ENCODE measurements at regions not wholly inside any gene's neighbourhood (a gene's known extent, or its start where the extent isn't known, plus 50 kb on each side); places are given as distances from the start of the nearest gene placed in this dataset.
"Not testable (repeated sequence)": the region's sequence is repeated elsewhere in the genome, so short reads cannot be mapped to it uniquely, and the experiment has no call there.

DNA sequence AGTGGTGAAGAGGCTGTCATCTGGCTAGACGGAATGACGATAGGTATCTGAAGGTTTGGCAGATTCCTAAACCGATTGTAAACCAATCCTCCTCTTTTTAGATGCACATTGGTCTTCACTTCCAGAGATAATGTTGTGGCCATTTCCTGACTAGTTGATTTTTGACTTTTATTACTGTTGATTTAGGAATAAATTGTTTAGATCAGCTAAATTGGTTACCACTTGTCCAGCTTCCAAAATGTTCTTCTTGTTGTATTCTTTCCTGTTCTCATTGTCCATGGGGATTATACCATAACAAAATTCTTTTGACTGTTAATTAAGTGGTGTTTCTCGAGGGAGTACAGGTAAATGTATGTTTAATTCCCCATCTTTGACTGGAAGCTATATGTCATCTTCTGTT is 119.7 kb downstream of the MACROH2A1 start:
- DNase-seq, result no peak

DNA sequence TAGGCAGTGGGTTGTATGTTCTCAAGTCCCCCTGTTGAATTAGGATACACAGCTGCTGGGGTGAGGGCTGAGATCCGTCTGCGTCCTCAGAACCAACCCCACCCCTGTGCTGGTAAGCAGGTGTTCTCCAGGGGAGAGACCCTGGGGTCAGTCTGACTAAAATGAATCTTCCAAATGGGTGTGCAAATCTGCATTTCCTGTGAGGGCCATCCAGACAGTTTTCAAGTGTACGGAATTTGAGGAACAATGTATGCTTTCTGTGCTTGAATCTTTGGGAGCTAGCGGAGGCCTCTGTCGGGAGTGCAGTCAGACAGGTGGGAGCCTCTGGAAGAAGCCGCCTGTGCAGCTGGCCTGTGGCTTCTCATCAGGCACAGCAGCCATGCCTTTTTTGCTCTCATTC is 122.9 kb downstream of the MACROH2A1 start:
- no peak for DNase-seq

DNA sequence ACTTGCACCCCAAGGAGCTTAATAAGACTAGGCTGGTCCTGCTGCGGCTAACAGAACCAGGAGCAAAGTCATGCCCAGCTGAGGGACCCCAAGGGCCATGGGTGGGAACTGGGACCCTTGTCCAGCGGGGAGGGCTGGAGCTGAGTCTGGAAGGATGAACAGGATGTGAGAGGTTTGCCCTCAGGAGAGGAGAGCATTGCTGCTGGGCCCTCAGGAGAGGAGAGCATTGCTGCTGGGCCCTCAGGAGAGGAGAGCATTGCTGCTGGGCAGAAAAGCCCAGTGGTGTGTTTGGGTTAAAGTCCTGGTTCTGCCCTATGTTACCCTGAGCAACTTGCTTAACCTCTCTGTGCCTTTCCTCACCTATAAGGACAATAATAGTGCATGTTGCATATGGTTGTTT is 125.8 kb downstream of the MACROH2A1 start:
- no peak for DNase-seq

DNA sequence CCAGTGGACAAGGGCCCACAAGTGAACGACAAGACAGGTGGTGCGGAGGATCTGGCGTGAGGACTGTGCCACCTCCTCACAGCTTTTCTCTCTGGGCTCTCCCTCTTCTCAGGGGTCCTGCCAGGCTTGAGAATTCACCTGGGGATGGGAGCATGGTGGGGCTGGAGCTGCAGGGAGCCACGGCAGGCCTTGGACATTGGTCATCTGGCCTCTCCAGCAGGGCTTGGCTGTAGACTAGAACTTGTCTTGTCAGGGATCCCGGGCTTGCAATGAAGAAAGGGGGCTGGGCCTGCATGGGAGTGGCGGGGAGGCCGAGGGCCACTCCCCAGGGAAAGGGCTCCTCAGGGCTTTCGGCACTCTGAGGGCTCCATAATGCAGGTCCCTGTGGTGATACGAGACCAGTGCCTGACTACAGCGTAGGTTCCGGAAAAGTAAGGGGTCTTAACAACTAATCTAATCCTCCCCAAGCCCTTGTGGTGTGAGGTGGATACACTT is 126.7 kb downstream of the MACROH2A1 start:
- no peak for DNase-seq

DNA sequence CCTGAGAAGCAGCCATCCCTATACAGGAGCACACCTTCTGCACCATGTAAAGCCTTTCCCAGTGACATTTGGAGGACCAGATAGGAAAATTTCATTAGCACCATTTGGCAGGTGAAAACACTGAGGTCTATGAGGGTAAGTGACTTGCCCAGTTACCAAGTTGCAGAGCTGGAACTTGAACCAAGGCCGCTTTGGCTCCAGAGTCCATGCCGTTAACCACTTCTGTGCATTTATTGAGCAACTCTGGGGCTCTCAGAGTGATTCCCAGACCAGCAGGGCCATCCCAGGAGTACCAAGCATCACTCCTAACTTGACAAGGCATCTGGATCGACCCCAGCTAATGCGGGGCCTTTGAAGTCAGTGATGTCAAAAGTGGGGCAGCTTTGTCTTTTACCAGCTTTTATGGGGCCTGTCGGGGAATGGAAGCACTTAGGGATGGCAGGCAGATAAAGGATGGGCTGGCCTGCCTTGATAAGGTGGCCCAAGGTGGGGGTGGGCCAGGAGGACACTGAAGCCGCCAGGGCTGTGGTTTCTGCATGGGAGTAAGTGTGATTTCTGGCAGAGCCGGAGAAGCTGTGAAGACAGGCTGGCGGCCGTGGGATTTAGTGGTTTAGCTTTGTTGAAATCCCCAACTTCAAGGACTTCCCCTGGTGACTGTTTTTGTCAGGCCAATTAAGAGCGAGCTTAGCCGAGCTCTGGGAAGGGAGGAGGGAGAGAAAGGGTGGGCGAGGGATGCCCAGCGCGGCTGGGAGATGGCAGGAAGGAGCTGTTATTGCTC is 127.3 kb downstream of the MACROH2A1 start:
- peak; percentile 26 for DNase-seq

DNA sequence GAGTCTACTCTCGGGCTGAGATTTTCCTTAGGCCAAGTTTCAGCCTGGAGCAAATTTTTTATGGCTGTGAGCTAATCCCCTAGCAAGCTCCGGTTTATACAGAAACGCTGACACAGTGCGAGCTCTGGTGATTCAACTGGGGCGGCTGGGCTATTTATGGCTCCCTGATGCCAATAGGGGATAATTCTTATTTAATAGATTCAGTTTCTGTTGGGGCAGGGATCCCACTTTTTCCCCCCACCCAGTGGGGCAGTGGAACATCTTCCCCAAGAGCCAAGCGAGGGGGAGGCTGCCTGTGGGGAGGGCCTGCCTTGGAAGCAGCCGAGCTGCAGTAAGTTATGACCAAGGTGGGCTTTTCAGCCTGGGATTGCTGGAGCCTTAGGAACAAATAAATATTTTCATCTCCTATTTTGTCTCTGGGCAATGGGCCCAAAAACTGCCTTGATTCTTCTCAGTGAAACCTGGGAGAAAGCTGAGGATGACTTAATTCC is 129.1 kb downstream of the MACROH2A1 start:
- DNase-seq, result no peak

DNA sequence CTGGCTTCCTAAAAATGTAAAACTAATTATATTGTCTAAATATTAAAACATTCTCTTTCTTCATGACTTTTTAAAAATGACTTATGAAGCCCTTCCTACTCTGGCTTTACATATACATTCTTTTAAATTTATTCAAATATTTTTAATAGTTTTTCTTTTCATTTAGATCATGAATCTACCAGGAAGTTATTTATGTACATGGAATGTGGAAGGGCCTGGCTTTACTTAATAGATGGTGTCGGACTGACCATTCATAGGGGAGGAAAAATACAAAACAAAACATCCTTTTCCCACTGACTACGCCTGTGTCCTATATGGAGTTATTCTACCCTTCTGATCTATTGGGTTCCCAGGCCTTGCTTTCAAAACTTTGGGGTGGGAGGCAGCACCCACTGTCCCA is 129.8 kb downstream of the MACROH2A1 start:
- DNase-seq, result no peak

DNA sequence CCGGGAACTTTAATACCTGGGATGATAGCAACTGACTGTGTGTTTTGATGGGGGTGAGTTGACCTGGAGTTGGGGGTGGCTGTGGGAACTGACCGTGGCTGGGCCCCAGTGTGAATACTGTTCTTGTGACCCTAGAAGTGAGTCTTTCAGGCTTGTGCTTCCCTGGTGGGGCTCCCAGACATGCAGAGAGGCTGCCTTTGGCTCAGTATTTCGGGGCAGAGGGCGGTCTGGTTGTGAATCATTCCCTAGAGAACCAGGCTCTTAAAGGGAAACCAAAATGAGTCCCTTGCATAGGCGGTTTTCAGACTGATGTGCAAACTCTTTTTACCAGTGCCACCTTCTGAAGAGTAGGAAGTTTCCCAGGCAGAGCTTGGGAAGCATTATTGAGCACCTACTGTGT is 132.1 kb downstream of the MACROH2A1 start:
- DNase-seq, result no peak

DNA sequence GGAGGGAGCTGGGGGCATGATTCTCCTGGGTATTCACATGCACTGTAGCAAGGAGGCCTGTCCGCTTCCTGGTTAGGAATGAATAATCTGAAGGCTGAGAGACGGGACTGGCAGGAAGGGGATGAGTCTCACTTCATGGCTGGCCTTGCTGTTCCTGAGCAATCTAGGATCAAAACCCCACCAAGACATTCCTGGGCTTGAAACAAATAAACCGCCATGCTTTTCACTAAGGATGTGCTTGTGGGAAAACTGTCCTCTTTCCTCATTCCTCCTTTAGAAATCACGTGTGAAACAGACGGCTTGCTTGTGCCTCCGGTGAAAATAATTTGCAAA is 132.8 kb downstream of the MACROH2A1 start:
- no peak for DNase-seq

DNA sequence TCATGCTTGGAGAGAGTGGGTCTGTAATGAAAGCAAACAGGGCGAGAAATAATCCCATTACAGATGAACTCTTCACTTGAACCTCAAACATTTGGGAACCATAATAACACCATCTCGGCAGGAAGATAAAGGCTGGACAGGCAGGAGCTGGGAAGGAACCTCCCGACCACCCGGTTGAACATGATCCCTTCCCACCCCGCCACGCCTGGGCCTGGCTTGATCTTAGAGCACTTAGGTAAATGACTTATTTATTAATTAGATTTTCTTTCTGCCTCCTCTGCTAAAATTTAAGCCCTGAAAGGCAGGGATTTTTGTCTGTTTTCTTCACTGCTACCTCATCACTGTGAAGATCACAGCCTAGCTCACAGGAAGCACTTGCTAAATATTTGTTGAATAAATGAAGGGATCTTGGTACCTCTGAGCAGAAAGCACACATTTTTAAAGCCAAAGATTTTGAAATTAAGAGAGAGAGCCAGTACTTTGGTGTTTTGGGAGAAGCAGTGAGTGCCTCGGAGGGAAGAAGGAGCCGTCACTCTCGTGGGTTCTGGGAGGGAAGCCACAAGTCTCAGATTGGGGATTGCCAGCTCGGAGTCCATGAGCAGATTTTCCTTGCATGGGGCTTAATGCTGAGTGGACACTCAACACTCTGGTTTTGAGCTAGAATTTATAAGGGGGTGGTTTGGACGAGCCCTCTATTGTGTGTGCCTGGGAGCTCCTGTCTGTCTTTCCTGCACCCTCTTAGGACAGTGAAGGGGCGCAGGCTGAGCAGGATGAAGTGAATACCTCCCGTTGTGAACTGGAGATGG is 133.3 kb downstream of the MACROH2A1 start:
- no peak for DNase-seq

DNA sequence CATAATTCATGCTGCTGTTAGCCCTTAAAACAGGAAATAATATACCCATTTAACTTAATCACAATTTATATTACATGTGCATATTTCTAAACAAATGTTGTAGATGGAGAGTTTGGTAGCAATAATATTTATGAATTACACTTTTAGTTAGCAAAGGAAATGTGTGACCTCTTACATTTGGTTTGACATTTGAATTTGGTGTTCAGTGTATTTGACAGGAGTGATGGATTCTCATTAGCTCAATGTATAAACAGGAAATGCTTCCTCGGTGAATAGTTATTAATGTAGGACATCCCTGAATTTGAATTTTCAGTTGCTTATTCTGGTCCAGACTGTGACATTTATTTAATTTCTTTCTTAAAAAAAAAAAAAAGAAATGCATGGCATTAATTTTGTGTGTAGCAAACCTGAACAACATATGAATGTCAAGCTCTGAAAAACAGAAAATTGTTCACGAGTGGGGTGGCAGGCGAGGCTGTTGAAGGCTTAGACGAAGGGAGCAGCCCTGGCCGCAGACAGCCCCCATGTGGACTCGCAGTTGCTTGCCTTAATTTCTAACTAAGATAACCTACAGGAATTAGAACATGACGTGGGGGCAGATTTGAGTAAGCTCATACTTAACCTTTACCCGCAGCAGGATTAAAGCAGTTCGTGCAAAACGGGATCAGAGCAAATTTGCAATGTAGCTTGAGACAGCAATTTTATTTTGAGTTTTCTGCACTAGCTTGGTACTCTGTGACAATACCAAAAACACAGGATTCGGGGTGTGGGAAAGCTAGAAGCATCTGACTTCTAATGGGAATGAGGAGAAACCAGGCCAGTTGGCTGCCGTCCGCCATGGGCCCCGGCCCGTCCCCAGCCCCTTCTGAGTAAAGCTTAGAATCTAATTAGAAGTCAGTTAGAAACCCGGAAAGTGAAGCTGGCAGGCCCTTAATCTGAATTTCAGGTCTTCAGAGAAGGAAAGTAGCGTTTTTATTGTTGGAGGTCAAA is 134.3 kb downstream of the MACROH2A1 start:
- DNase-seq, result no peak

DNA sequence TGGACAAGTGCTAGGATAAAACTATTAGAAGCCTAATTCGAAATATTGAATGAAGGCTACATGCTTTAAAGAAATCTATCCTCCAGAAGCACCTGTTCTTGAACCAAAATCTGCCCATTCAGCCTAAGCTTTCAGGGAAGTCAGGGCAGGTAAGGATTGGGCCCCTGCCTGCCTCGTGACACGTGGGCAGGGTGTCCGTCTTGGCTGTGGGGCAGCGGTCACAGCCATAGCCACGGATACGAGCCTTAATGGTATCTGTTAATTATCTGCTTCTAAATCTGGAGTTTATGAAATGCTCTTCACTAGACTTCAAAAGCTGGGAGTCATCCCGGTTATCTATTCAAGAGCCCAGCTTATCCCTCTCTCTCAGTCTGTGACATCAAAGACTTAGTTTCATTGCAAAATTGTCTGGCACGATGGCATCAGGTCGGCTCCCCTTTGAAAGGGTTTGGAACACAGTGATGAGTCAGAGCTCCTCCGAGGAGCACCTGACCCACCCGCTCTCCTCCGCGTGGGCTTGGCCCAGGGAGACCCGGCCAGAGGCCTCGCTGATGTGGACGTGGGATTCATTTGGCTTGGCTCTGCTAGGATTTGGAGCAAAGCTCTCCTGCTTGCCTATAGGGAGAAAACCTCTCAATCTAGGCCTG is 135.9 kb downstream of the MACROH2A1 start:
- DNase-seq, result no peak

DNA sequence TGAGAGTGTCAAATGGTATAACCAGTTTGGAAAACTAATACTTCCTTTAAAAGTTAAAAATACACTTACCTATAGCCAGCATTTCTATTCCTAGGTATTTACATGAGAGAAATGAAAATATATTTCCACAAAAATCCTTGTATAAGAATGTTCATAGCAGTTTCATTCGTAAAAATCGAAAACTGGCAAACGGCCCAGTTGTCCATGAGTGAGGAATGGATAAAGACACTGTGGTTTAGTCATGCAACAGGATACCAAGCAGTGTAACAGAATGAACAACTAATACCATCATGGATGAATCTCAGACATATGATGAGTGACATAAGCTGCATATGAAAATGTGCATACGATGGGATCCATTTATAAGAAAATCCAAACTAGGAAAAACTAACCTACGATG is 136.7 kb downstream of the MACROH2A1 start:
- DNase-seq, result no peak

DNA sequence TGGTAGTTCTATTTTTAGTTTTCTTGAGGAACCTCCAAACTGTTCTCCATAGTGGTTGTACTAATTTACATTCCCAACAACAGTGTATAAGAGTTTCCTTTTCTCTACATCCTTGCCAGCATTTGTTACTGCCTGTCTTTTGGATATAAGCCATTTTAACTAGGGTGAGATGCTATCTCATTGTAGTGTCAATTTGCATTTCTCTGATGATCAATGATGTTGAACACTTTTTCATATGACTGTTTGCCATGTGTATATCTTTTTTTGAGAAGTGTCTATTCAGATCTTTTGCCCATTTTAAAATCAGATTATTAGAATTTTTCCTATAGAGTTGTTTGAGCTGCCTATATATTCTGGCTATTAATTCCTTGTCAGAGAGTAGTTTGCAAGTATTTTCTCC is 138.9 kb downstream of the MACROH2A1 start:
- not testable (repeated sequence) for DNase-seq

DNA sequence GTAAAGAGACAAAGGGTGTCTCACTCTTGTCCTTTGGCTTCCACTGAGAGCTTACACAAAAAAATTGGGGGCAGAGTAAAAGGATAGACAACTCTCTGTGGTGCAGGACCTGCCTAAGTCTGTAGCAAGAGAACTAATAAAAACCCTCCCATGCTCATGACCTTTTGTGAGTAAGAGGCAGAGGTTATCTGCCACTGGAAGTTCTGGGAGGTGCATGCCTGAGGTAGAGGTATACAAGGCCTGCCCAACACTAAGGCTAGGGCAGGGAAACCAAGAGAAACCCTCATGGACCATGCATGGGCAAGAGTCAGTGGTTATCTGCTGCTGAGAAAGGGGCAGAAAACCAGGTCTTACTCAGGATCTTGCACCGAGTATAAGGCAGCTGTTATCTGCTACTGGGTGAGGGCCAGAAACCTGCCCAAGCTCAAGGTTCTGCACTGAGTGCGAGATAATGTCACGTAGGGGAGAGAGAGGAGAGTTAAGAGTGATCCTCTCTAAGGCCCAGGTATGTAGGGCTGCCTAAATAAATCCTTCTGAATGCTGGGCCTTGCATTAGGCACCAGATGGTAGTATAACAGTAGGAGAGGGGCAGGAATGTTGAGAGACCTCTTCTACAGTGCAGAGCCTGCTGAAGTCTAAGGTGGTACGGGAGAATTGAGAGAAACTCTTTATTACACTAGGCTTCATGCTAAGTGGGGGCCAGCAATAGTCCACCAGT is 143.4 kb downstream of the MACROH2A1 start:
- DNase-seq, result no peak

DNA sequence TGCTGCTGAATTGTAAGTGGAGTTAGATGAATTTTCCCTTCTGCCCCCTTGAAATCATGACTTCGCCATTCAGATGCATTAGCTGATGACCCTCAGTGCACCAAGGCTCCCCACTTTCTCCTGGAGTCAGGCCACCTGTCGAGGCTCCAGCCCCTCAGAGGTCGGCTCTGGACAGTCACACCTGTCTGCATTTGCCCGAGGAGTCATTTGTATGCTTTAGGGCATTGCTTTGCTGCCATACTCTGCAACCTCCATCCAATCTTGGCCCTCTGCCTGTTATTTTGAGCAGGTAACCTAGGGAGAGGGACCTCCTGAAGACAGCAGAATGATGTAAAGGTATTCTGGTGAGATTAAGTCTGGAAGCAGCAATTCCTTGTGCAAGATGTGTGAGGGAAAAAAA is 144.8 kb downstream of the MACROH2A1 start:
- DNase-seq, result no peak

DNA sequence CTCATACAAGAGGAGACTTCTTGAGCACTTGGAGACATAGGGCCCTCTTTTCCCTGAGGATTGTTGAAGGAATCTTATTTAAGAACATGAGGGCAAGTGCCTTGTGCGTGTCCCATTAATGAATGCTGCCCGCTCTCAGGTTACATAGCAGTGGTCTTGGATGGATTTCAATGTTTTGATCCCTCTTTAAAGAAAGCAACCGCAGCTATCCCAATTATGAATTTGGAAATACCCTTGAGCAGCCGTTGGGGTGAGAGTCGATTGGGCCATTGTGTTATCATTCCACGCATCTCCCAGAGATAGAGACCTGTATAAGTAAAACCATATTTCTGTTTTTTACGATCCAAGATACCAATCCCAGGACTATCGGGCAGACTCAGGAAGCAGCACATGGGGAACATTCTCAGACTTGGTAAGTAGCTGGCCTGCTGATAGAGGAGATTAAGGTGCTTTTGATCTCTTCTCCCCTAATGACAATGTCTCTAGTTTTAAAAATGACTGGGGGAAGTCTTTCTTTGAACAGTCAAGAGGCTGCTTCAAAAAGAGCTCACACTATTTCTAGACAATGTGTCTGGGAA is 145.3 kb downstream of the MACROH2A1 start:
- DNase-seq, result no peak

DNA sequence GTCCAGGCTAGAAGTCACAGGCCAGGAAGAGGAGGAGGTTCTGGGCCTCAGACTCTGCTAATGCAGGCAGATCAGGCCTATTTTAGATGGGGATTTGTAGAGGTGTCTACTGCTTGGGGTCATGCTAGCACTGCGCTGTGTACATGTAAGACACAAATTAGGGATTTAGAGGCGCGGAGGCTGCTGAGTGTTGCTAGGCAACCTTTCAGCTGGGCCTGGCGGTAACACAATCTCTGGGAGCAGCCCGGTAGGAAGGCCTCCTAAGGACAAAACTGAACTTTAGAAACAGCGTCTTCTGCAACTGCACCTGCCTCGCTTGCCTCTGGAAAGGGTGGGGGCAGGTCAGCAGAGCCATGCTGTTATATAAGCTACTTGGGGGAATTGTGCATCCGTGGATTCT is 147.9 kb downstream of the MACROH2A1 start:
- peak; percentile 28 for DNase-seq

DNA sequence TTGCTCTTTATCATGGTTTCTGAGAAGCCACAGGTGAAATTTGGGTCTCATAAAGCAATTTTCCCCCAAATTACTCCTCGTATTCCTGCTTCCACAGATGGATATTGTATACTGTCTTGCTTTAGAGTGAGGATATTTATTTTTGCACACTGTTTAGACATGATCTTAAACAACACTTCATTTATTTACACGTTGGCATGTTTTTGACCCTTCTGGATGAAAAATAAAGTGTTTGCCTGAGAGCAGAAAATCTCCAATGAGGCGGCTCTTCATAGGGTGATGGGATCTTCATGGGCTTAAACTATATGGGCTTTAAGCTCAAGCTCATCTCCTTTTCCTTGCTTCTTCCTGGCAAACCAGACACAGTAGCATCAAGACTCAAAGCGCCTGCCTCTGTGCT is 148.4 kb downstream of the MACROH2A1 start:
- DNase-seq, result no peak

DNA sequence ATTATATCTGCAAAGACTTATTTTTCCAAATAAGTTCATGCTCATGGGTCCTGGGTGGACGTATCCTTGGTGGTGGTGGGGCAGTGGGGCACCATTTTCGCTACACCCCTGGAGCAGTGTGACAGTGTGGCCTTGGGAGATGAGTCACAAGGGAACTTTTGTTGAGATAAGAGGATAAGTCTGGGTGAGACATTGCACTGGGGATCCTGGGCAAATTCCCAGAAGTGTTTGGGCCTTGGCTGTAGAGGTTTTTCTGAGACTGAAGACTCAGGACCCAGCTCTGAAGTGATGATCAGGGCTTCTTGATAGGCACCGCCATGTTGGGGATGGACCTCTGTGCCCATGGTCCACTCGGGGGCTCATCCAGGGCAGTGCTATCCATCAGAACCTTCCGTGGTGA is 149.4 kb downstream of the MACROH2A1 start:
- DNase-seq, result no peak

DNA sequence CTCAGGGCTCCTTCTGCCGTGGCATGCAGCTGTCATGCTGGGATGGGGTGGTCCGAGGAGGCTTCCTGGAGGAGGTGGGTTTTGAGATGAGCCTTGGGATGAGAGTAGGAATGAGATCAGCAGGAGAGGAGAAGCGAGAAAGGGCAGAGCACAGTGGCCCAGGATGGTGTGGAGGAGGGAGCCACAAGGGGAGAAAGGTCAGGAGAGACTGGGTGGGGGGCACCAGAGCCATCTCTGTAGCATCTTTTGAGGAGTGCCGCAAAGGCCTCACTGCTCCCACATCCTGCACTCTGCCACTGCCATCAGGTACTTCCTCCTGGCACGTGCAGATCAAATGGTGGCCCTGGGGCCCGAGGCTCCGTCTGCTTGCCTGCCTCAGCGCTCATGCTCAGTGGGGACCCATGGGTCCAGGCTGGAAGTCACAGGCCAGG is 150.2 kb downstream of the MACROH2A1 start:
- no peak for DNase-seq
